ENCODE measurements at regions not wholly inside any gene's neighbourhood (a gene's known extent, or its start where the extent isn't known, plus 50 kb on each side); places are given as distances from the start of the nearest gene placed in this dataset.

GRCh38 chr1:182293119-182293589 is 98.4 kb downstream of the GLUL start (continued):
- TF ChIP-seq DMTF1 (CRISPR knock-in tag; IDR thresholded peaks at IDR 0.05) (no peak), ZSCAN20 (CRISPR knock-in tag; IDR thresholded peaks at IDR 0.05; ENCODE audit: borderline replicate concordance) (no peak), PRPF4 (IDR thresholded peaks at IDR 0.05; ENCODE audit: low read depth, low read length, poor library complexity, severe bottlenecking) (no peak), ZNF138 (CRISPR knock-in tag; IDR thresholded peaks at IDR 0.05; ENCODE audit: low read depth) (no peak), PRMT3 (CRISPR knock-in tag; IDR thresholded peaks at IDR 0.05; ENCODE audit: borderline replicate concordance, low read depth) (no peak), ZNF776 (CRISPR knock-in tag; IDR thresholded peaks at IDR 0.05) (no peak), ADNP (CRISPR knock-in tag; IDR thresholded peaks at IDR 0.05) (no peak), HDAC6 (IDR thresholded peaks at IDR 0.05; ENCODE audit: low read depth, low read length) (no peak), BCL3 (CRISPR knock-in tag; IDR thresholded peaks at IDR 0.05) (no peak), ZNF724P (CRISPR knock-in tag; IDR thresholded peaks at IDR 0.05; ENCODE audit: borderline replicate concordance) (no peak), PHB2 (IDR thresholded peaks at IDR 0.05; ENCODE audit: partially characterized antibody) (no peak), MIER2 (CRISPR knock-in tag; IDR thresholded peaks at IDR 0.05) (0 out of 2 replicates have a peak, but pooled peaks have one; percentile 58), RBAK (CRISPR knock-in tag; IDR thresholded peaks at IDR 0.05) (no peak), ZNF501 (CRISPR knock-in tag; IDR thresholded peaks at IDR 0.05) (no peak), HIVEP1 (CRISPR knock-in tag; IDR thresholded peaks at IDR 0.05) (no peak), GTF3A (CRISPR knock-in tag; conservative IDR thresholded peaks at IDR 0.05) (no peak), ZNF781 (CRISPR knock-in tag; IDR thresholded peaks at IDR 0.05; ENCODE audit: borderline replicate concordance, not compliant biosample characterization) (no peak), GABPB1 (CRISPR knock-in tag; IDR thresholded peaks at IDR 0.05) (no peak), RBFOX2 (IDR thresholded peaks at IDR 0.05; ENCODE audit: low read depth, low read length) (peak; percentile 11; the same call in 1 of the 2 replicates), ZNF605 (CRISPR knock-in tag; IDR thresholded peaks at IDR 0.05) (no peak), ZNF441 (CRISPR knock-in tag; IDR thresholded peaks at IDR 0.05; ENCODE audit: borderline replicate concordance) (0 out of 2 replicates have a peak, but pooled peaks have one; percentile 22), HDAC2 (CRISPR knock-in tag; IDR thresholded peaks at IDR 0.05) (peak; percentile 83; the same call in 1 of the 2 replicates)
- TF ChIP-seq, protein P1, sequence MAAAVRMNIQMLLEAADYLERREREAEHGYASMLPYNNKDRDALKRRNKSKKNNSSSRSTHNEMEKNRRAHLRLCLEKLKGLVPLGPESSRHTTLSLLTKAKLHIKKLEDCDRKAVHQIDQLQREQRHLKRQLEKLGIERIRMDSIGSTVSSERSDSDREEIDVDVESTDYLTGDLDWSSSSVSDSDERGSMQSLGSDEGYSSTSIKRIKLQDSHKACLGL (CRISPR knock-in tag; IDR thresholded peaks at IDR 0.05), result no peak
- TF ChIP-seq, protein P2, sequence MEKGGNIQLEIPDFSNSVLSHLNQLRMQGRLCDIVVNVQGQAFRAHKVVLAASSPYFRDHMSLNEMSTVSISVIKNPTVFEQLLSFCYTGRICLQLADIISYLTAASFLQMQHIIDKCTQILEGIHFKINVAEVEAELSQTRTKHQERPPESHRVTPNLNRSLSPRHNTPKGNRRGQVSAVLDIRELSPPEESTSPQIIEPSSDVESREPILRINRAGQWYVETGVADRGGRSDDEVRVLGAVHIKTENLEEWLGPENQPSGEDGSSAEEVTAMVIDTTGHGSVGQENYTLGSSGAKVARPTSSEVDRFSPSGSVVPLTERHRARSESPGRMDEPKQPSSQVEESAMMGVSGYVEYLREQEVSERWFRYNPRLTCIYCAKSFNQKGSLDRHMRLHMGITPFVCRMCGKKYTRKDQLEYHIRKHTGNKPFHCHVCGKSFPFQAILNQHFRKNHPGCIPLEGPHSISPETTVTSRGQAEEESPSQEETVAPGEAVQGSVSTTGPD (CRISPR knock-in tag; IDR thresholded peaks at IDR 0.05), result no peak
- TF ChIP-seq, protein P3, sequence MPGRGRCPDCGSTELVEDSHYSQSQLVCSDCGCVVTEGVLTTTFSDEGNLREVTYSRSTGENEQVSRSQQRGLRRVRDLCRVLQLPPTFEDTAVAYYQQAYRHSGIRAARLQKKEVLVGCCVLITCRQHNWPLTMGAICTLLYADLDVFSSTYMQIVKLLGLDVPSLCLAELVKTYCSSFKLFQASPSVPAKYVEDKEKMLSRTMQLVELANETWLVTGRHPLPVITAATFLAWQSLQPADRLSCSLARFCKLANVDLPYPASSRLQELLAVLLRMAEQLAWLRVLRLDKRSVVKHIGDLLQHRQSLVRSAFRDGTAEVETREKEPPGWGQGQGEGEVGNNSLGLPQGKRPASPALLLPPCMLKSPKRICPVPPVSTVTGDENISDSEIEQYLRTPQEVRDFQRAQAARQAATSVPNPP (CRISPR knock-in tag; IDR thresholded peaks at IDR 0.05), result no peak
